ENCODE measurements at regions not wholly inside any gene's neighbourhood (a gene's known extent, or its start where the extent isn't known, plus 50 kb on each side); places are given as distances from the start of the nearest gene placed in this dataset.

DNA sequence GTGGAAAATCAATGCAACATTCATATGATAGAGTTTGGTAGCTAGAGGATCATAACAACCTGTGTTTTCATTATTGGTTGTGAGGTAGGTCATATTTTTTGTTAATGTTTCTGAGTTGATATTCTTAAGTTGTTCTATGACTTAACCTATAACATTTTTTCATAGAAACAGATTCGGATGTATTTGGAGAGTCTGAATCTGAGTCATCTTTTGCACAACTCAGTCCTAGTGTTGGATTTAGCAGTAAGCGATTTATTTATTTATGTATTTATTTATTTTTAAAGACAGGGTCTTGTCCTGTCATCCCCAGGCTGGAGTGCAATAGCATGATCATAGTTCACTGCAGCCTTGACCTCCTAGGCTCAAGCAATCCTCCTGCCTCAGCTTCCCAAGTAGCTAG is 292.8 kb upstream of the ZNF717 start:
- H3K4me3 ChIP-seq (ENCODE audit: low read depth in 2 of 2, low read length in 2 of 2), result no peak overlapping the region
- no peaks in the 10 kb centered on the region for H3K9me3 ChIP-seq (ENCODE audit: control insufficient read depth, insufficient read depth, low read depth, low read length)
- no peaks in the 10 kb centered on the region for H3K36me3 ChIP-seq (ENCODE audit: control insufficient read depth, insufficient read depth, low read length)
- no TSS peak for BruUV-seq (replicated peaks)
- no peak for DNase-seq (ENCODE audit: low read depth, low spot score)
- H3K4me1 ChIP-seq (ENCODE audit: control insufficient read depth, insufficient read depth, low read length), result no peaks in the 10 kb centered on the region
- CTCF ChIA-PET, result no interaction called here
- in situ Hi-C loops (cut with HindIII; ENCODE audit: low pct_unique_long_range_greater_than_20kb, low sequenced_read_pairs) (no loop called here), intact Hi-C loops (cut with micrococcal nuclease; ENCODE audit: unreplicated experiment) (no loop called here)
- no peak overlapping the region for H3K27ac ChIP-seq (ENCODE audit: low read length)
- TF ChIP-seq POLR2AphosphoS5 (IDR thresholded peaks at IDR 0.05; ENCODE audit: low read depth, low read length) (no peak), SIN3A (IDR thresholded peaks at IDR 0.05; ENCODE audit: borderline replicate concordance, insufficient read depth, low read depth, low read length) (no peak), TCF7L2 (IDR thresholded peaks at IDR 0.05; ENCODE audit: low read depth, low read length) (no peak)
- TF ChIP-seq, protein P1, sequence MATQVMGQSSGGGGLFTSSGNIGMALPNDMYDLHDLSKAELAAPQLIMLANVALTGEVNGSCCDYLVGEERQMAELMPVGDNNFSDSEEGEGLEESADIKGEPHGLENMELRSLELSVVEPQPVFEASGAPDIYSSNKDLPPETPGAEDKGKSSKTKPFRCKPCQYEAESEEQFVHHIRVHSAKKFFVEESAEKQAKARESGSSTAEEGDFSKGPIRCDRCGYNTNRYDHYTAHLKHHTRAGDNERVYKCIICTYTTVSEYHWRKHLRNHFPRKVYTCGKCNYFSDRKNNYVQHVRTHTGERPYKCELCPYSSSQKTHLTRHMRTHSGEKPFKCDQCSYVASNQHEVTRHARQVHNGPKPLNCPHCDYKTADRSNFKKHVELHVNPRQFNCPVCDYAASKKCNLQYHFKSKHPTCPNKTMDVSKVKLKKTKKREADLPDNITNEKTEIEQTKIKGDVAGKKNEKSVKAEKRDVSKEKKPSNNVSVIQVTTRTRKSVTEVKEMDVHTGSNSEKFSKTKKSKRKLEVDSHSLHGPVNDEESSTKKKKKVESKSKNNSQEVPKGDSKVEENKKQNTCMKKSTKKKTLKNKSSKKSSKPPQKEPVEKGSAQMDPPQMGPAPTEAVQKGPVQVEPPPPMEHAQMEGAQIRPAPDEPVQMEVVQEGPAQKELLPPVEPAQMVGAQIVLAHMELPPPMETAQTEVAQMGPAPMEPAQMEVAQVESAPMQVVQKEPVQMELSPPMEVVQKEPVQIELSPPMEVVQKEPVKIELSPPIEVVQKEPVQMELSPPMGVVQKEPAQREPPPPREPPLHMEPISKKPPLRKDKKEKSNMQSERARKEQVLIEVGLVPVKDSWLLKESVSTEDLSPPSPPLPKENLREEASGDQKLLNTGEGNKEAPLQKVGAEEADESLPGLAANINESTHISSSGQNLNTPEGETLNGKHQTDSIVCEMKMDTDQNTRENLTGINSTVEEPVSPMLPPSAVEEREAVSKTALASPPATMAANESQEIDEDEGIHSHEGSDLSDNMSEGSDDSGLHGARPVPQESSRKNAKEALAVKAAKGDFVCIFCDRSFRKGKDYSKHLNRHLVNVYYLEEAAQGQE (IDR thresholded peaks at IDR 0.05; ENCODE audit: insufficient read depth in 1 of 2, low read depth in 2 of 2, low read length in 1 of 2), result no peak
- TF ChIP-seq, protein P2, sequence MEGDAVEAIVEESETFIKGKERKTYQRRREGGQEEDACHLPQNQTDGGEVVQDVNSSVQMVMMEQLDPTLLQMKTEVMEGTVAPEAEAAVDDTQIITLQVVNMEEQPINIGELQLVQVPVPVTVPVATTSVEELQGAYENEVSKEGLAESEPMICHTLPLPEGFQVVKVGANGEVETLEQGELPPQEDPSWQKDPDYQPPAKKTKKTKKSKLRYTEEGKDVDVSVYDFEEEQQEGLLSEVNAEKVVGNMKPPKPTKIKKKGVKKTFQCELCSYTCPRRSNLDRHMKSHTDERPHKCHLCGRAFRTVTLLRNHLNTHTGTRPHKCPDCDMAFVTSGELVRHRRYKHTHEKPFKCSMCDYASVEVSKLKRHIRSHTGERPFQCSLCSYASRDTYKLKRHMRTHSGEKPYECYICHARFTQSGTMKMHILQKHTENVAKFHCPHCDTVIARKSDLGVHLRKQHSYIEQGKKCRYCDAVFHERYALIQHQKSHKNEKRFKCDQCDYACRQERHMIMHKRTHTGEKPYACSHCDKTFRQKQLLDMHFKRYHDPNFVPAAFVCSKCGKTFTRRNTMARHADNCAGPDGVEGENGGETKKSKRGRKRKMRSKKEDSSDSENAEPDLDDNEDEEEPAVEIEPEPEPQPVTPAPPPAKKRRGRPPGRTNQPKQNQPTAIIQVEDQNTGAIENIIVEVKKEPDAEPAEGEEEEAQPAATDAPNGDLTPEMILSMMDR (IDR thresholded peaks at IDR 0.05), result no peak
- no peaks in the 10 kb centered on the region for H3K27me3 ChIP-seq (ENCODE audit: control insufficient read depth, insufficient read depth, low read length)
- ATAC-seq, result no peak
- POLR2A ChIA-PET, result no interaction called here

DNA sequence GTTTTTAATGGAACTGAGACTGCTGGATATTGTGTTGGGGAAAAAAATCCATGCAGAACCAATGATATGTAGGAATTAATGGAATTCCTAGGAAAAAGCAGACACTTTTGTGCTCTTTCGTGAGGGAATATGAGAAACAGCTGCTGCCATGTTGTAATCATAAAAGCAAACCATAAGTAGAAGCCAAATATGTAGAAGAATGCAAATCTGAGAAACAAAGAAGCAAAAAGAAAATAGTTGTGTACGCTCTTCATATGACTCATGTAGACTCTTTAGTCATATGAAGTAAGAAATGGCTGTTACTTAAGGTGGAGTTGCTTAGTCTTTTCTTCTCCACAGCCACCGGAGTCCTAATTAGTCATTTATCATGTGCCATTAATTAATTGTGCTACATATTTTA is 298.6 kb upstream of the ZNF717 start:
- H3K36me3 ChIP-seq (ENCODE audit: control insufficient read depth, insufficient read depth, low read length), result no peaks in the 10 kb centered on the region
- CTCF ChIA-PET, result no interaction called here
- no TSS peak for BruUV-seq (replicated peaks)
- H3K4me3 ChIP-seq (ENCODE audit: low read depth in 2 of 2, low read length in 2 of 2), result no peak overlapping the region
- DNase-seq (ENCODE audit: low read depth, low spot score) (no peak), ATAC-seq (no peak)
- intact Hi-C loops (cut with micrococcal nuclease; ENCODE audit: unreplicated experiment) (no loop called here), in situ Hi-C loops (cut with HindIII; ENCODE audit: low pct_unique_long_range_greater_than_20kb, low sequenced_read_pairs) (no loop called here)
- TF ChIP-seq SIN3A (IDR thresholded peaks at IDR 0.05; ENCODE audit: borderline replicate concordance, insufficient read depth, low read depth, low read length) (no peak), TCF7L2 (IDR thresholded peaks at IDR 0.05; ENCODE audit: low read depth, low read length) (no peak), POLR2AphosphoS5 (IDR thresholded peaks at IDR 0.05; ENCODE audit: low read depth, low read length) (no peak)
- TF ChIP-seq, protein P2 (IDR thresholded peaks at IDR 0.05), result no peak
- TF ChIP-seq, protein P1 (IDR thresholded peaks at IDR 0.05; ENCODE audit: insufficient read depth in 1 of 2, low read depth in 2 of 2, low read length in 1 of 2), result no peak
- H3K4me1 ChIP-seq (ENCODE audit: control insufficient read depth, insufficient read depth, low read length), result no peaks in the 10 kb centered on the region
- no peak overlapping the region for H3K27ac ChIP-seq (ENCODE audit: low read length)
- no peaks in the 10 kb centered on the region for H3K27me3 ChIP-seq (ENCODE audit: control insufficient read depth, insufficient read depth, low read length)
- POLR2A ChIA-PET, result no interaction called here
- no peaks in the 10 kb centered on the region for H3K9me3 ChIP-seq (ENCODE audit: control insufficient read depth, insufficient read depth, low read depth, low read length)

Data from Panc1 (cell line).